RWPE1 (cell line): ENCODE measurements at regions not wholly inside any gene's neighbourhood (a gene's known extent, or its start where the extent isn't known, plus 50 kb on each side); places are given as distances from the start of the nearest gene placed in this dataset.

ENCODE experiments used
- CTCF ChIA-PET: fragments of 350-600 bp; sonication (Branson Sonifier 250); formaldehyde crosslinking; extraction: SDS; loops from one replicate; lab custom pipeline; 2021; lab: Yijun Ruan, JAX
- POLR2A ChIA-PET: fragments of 400-600 bp; formaldehyde crosslinking; extraction: SDS; loops from one replicate; lab custom pipeline; 2020; ENCODE audit warnings: antibody characterized with exemption; ENCODE audit not compliant: low non-redundant PET; lab: Yijun Ruan, JAX
- DNase-seq: peaks from one replicate; pipeline ENCODE4 v3.0.0; 2012; ENCODE audit warnings: low spot score
- H3K27ac ChIP-seq: fragments of 450-650 bp; 2 replicates; pipeline ENCODE4 v1.5.1; 2017
- CTCF ChIP-seq: fragments of 450-650 bp; conservative IDR thresholded peaks from 2 replicates; pipeline ENCODE4 v1.5.1; 2017; ENCODE audit warnings: low read depth, mild to moderate bottlenecking

- CTCF ChIA-PET: no interaction called here
- TF ChIP-seq CTCF: no peak
- POLR2A ChIA-PET: no interaction called here
- no peak overlapping the region for H3K27ac ChIP-seq
- no peak for DNase-seq
These were observed 1277.7 kb upstream of the NXPH2 start for GRCh38 chr2:140057928-140058327.

- no peak for TF ChIP-seq CTCF
- ChIA-PET POLR2A (no interaction called here), CTCF (no interaction called here)
- DNase-seq: no peak
- no peak overlapping the region for H3K27ac ChIP-seq
These were observed 1261.6 kb upstream of the NXPH2 start for GRCh38 chr2:140041811-140042210.

DNA sequence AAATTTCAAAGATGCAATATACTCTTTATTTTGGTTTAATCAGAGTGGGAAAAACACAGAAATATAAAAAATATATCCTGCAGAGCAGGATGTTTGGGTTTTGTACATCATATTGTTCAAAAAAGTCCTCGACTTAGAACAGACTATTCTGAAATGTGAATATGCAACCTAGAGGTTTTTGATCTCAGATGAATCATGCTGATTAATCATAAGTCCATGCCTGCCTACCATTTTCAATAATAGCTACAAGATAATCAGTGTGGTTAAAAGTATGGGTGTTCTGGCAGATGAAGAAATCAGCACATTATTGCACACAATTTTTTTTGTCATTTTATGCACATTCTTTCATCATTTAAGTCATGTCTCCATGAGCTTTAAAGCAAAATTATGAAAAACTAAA is 1261.0 kb upstream of the NXPH2 start:
- no peak for DNase-seq
- TF ChIP-seq CTCF: no peak
- ChIA-PET POLR2A (no interaction called here), CTCF (no interaction called here)
- H3K27ac ChIP-seq: no peak overlapping the region

- TF ChIP-seq CTCF: no peak
- no peak for DNase-seq
- CTCF ChIA-PET: no interaction called here
- H3K27ac ChIP-seq: no peak overlapping the region
- POLR2A ChIA-PET: no interaction called here
These were observed 1253.4 kb upstream of the NXPH2 start for GRCh38 chr2:140033638-140034037.

- DNase-seq: no peak
- CTCF ChIA-PET: no interaction called here
- POLR2A ChIA-PET: interaction anchor here (0.5 kb wide), 1 partner anchor 1754 kb away, joined by 3 read pairs; no protein-coding TSS in a partner anchor
- TF ChIP-seq CTCF: no peak
- H3K27ac ChIP-seq: no peak overlapping the region
These were observed 1247.8 kb upstream of the NXPH2 start for GRCh38 chr2:140027966-140028365.

DNA sequence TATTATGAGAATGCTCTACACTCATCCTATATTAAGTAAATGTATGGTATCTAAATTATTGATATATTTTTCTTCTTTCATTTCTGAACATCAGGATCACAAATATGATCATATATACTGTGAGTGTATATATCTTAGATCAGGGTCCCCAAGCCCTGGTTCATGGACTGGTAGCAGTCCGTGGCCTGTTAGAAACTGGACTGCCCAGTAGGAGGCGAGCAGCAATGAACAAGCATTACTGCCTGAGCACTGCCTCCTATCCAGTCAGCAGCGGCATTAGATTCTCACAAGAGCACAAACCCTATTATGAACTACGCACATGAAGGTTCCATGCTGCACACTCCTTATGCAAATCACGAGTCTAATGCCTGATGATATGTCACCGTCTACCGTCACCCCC is 1247.1 kb upstream of the NXPH2 start:
- no peak for DNase-seq
- CTCF ChIA-PET: no interaction called here
- no peak for TF ChIP-seq CTCF
- no peak overlapping the region for H3K27ac ChIP-seq
- POLR2A ChIA-PET: no interaction called here

DNA sequence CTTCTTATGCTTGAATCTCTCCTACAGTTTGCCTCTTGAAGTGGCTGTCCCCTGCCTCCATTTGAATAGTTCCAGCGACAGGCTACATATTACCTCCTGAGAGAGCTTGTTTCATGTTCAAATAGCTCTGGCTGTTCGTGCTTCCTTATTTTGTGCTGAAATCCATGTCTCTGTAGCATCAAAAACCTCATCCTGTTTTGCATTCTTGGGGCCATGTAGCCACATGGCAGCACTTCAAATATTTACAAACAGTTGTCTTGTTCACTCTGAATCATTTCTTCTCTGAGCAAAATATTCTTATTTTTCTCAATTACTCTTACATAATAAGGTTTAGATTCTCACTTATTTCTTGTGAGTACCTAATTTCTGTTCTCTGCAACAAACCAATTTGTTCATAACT is 1243.1 kb upstream of the NXPH2 start:
- ChIA-PET POLR2A (no interaction called here), CTCF (interaction anchor here (0.6 to 0.7 kb wide), 2 partner anchors 13 to 18 kb away, joined by 4 read pairs; no protein-coding TSS in a partner anchor)
- DNase-seq: no peak

More for the DNA sequence above, 1243.1 kb upstream of the NXPH2 start:
- no peak overlapping the region for H3K27ac ChIP-seq
- TF ChIP-seq CTCF: no peak
